HG02852 (cell line): ENCODE measurements at regions not wholly inside any gene's neighbourhood (a gene's known extent, or its start where the extent isn't known, plus 50 kb on each side); places are given as distances from the start of the nearest gene placed in this dataset.
A peak's percentile ranks its signal among the peaks of the same experiment; 100 is the strongest.
"Not testable (repeated sequence)": the region's sequence is repeated elsewhere in the genome, so short reads cannot be mapped to it uniquely, and the experiment has no call there.

Experiments used
- ATAC-seq: cut with Tn5 transposase; IDR thresholded peaks from one replicate; pipeline ENCODE4 v1.9.1; 2021; ENCODE audit warnings: mild to moderate bottlenecking, moderate library complexity; ENCODE audit not compliant: unreplicated experiment

DNA sequence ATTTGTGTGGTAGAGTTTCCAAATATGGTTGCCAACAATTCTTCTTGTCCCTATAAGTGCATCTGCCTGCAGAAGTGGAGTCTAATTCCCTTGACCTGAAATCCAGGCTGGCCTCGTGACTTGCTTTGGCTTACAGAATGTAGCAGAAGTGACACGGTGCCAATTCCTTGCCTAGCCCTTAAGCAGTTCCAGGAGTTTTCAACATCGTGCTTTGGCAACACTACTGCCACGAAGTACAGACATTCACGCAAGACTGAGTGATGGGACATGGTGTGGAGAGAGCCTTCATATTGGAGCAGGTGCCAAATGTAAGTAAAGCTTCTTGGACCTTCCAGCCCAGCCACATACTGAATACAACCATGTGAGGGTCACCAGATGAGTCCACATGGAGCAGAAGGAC lies 92.9 kb upstream of the NEK6 start:
- ATAC-seq: no peak

DNA sequence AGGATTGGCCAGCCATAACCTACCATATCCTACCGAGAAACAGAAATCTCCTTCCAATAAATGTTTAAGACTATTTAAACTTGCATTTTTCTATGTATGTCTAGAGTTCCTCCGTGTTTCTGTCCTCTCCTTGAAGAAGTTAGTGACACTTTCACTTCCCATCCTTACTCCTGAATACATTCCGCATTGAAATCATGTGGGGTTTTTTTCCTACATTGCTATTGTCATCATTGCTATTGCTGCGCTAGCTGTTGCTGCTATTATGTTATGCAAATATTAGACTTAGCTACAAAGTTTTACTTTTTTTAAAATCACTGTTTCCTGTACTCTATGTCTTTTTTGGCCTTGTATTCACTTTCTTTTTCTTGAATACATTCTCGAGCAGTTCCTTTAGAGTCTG lies 83.3 kb upstream of the NEK6 start:
- no peak for ATAC-seq

DNA sequence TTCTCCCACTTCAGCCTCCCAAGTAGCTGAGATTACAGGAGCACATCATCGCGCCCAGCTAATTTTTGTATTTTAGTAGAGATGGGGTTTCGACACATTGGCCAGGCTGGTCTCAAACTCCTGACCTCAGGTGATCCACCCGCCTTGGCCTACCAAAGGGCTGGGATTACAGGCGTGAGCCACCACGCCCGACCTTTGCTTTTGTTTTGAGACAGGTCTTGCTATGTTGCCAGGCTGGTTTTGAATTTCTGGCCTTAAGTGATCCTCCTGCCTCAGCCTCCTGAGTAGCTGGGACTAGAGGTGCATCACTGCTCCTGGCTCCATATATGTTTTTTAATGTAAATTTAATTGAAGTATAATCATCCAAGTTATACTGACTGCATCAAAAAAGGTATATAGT lies 80.2 kb upstream of the NEK6 start:
- not testable (repeated sequence) for ATAC-seq

DNA sequence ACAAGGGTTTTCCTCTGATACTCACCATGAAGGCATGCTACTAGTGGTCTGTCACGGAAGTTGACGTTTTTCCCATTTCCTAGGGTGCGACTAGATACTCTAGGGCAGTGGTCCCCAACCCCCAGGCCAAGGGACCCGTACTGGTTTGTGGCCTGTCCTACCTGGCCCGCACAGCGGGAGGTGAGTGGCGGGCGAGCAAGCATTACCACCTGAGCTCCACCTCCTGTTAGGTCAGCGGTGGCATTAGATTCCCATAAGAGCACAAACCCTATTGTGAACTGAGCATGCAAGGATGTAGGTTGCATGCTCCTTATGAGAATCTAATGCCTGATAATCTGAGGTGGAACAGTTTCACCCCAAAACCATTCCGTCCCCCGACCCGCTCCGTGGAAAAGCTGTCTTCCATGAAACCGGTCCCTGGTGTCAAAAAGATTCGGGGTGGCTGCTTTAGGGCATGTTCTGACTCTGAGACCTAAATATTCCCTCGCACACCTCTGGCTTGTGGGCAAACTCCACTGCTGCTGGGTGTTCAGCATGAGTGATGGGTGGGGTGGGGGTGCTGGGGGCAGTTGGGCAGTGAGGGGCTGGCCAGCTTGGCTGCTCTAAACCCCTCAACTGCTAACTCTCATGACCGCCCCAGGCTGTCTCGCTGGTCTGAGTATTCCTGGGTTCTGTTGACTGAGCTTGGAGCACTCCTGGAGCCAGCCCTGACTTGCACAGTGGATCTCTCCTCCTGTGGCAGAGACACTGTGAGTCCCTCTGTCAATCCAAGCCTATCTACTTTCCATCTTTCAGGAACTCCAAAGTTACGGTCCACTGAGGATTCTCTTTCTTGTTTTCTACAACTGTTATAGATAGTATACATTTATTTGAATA lies 78.3 kb upstream of the NEK6 start:
- ATAC-seq: no peak

DNA sequence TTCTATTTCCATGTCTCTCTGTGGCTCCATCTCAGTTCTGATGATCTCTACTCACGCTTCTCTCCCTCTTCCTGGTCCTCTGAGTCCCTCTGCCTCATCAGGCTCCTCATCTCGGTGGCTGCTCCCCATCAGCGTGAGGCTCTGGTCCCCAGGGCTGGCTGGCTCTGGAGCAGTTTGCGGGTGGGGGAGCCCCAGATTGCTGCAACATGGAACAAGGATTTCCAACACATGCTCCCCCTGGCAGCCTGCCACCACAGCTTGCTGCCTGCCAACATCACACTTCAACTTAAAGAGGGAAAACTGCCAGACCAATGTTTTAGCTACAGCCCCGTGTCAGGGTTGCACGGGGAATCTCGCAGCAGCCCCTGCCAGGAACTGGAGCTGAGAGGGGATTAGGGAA lies 77.2 kb upstream of the NEK6 start:
- no peak for ATAC-seq

DNA sequence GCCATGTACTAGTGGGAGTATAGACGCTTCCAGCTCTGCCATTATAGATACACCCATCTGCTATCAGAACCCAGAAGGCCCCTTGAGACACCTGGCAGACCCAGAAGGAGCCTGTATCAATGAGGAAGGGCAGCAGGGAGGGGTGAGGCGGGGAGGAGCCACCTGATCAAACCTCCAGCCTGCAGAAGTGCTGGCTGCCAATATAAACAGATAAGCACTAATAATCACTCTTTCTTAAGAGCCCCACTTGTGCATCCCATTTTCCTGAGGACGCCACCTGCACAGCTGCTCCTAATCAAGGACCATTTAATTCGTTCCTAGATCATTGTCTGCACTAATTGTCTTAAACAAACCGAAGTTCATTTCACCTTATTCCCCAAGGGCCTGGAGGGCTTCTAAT lies 75.0 kb upstream of the NEK6 start:
- no peak for ATAC-seq

DNA sequence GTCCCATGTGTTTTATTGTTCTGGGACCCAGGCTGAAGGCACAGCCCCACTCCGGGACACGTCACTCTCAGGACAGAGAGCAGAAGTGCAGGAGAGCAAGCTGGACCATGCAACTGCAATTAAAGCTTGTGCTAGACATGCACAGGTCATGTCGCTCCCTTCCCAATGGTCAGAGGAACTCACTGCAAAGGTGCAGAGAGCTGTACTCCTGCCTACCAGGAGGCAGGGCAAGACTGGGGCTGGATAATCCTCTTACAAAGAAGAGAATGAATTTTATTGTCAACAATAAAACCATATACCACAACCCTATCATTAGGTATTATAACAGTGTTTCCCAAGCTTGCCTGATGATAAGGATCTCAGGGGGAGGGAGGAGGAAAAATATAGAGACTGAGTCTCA lies 74.0 kb upstream of the NEK6 start:
- ATAC-seq: no peak

DNA sequence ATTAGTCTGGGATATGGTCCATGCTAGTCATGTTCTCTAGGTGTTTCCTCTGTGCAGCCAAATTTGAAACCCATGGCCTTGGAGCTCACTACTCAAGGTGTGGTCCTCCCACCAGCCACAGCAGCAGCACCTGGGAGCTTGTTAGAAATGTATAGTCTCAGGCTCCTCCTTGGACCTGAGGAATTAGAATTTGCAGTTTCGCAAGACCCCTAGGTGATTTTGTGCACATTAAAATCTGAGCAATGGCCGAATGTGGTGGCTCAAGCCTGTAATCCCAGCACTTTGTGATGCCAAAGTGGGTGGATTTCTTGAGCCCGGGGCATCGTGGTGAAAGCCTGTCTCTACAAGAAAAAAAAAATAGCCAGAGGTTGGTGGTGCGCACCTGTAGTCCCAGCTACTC lies 72.3 kb upstream of the NEK6 start:
- ATAC-seq: no peak

DNA sequence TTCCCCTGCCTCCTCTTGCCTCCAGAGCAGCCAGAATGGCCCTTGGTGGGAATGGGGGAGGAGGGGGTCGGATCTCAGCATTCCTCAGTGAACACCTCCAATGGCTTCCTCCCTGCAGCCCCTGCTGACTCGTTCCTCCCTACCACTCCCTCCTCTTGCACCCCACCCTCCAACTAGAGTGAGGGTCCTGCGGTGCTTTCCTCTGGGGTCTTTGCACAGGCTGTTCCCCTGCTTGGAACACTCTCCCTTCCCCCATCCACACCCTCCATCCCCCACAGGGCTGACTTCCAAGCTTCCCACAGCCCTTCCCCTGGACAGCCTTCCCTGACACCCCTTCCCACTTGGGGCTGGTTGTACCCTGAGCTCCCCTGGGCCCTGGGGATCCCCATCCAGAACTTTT lies 70.4 kb upstream of the NEK6 start:
- no peak for ATAC-seq

DNA sequence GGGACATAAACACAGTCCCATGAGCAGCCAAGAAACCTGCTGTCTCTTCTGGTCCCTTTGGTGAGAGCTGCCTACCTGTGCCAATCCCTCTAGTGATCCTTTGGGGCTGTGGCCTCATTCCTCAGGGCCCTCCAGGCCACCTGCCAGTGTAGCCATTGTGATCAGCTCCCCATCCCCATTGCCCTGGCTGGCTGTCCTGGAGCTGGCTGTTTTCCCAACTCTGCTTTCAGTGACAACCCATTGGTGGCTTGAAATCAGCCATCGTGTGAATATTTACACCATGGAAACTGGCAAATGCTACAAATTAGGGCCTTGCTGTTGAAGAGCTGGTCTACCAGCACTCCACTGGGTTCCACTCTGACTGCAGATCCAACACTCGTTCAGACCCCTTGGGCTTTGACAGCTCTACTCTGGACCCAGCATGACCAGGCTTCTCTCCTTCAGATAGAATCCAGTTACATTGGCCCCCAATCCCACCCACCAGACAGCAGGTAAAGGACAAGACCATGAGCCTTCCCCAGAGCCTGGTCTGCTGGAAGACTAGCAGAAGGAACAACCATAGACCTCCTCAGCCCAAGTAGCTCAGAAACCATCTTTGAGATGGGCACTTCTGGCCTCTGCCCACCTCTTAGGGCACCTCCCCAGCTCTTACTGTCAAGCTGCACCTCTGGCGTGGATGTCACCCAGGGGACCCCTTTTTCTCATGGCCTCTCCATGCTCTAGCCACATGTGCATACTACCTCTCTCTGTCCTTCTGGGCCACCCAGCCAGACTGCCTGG lies 69.2 kb upstream of the NEK6 start:
- no peak for ATAC-seq

DNA sequence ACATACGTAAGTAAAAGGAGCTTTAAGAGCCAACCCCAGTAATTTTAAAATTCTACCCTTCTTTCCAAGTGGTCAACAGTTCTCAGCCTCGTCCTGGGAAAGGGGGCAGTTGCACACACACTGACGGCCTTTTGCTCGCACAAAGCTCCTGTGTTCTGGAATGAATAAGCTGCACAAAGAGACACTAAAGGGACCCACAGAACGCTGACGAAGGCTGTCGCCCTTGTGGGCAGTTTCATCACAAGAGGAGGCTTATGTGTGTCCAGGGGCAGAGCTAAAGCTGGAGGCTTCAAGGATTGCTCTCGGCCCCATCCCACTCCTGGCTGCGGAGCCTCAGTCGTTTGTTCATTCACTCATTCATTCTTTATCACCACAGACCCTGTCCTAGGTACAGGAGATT lies 67.0 kb upstream of the NEK6 start:
- ATAC-seq: no peak

DNA sequence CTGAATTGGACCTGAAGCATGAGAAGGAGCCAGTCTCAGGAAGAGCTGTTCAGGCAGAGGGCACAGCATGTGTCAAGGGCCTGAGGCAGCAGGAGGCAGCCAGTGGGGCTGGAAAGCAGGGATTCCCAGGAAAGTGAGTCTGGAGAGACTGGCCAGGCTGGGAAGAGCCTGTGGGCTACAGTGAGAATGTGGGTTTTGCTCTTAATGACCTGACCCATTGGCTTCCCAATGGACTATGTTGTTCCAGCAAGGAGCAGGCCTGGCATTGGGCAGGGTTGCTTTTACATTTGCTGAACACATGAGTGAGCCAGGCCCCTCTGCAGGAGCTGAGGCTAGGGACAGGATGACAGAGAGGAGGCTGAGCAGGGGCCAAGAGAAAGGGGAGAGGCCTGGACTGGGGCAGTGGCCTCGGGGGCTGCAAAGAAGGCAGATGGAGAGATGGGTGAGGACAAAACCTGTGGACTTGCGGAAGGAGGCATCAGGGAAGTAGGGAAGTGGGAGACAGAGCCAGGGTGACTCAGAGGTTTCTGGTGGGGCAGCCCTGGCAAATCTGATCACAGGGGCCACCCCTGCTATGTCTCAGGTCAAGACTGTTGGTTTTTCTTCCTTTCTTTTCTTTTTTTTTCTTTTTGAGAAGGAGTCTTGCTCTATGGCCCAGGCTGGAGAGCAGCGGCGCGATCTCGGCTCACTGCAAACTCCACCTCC lies 65.9 kb upstream of the NEK6 start:
- ATAC-seq: no peak

DNA sequence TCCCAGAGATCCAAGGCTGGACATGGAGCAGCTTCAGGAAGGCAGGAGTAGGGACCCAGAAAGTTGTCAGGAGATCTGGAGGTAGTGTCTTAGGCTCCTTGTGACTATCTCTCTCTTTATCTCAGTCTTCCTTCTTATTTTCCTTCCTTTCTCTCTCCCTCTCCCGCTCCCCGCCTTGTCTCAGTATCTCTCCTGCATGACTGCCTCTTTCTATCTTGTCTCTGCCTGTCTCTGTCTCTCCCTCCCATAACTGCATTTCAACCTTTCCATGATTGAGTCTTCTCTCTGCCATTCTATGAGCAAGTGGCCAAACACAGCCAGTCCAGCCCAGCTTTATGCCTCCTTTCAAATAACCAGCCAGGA lies 61.0 kb upstream of the NEK6 start:
- no peak for ATAC-seq

DNA sequence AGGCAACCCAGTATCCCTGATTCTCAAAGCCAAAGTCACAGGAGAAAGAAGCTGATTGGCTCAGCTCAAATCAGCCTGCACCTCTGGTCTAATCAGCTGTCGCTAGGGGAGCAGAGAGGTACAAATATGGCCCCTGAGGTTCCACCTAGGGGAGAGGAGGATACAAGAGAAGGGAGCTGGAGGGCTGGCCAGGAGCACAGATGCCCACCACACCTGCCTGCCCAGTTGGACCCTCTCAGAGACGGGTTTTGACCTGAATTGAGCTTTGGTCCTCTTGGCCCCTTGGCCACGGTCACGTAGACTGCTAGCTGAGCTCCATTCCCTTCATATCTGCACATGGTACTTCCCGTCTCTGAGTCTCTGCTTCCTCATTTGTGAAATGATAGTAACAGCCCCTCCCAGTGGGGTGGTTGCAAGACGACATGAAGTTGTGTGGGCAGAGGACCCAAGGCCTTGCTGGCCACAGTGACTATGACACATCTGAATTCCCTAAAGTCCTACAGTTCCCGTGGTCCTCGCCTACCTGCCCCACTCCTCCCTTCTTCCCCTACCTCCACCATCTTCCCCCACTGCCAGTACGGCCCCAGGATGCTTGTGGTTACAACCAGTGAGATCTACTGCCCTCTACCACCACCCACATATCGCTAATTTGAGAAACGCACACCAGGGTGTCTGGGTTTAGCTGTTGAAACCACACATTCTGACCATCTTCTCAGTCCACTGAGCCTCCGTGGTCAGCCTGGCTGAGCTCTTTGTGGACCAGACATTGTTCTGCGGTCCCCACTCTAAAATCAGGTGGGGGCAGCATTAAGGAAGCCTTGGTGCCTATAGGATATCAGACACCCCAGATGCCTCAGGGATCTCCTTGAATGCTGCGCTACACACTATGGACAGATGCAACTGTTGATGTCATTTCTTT lies 60.3 kb upstream of the NEK6 start:
- peak; percentile 56 for ATAC-seq

DNA sequence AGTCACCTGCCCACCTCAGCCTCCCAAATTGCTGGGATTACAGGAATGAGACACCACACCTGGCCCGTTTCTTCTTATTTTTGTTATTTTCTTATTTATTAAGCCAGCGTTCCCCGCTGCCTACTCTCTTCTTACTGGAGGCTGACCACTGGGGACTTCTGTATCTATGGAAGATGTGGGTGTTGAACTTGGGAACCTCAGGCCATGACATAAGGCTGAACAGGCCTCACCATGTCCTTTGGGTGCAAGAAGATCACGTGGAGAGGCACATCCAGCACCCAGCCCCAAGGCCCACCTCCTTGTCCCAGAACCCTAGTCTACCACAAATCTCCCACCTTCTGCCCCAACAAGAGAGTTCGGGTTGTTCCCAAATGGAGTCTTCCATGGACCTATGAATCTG lies 59.4 kb upstream of the NEK6 start:
- no peak for ATAC-seq

DNA sequence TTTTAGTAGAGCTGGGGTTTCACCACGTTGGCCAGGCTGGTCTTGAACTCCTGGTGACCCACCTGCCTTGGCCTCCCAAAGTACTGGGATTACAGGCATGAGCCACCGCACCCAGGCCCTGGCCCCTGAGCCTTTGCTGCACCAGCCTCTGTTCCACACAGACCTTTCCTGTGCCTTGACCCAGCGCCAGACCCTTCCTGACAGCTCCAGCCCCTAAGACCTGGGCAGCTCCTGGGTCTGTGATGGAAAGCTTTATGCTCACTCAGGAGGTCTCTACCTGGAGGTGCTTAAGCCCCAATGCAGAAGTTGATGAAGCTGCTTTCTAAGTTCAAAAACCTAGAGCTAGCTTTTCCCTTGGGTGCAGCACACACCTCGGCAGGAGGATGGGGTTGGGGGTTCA lies 58.8 kb upstream of the NEK6 start:
- ATAC-seq: no peak

DNA sequence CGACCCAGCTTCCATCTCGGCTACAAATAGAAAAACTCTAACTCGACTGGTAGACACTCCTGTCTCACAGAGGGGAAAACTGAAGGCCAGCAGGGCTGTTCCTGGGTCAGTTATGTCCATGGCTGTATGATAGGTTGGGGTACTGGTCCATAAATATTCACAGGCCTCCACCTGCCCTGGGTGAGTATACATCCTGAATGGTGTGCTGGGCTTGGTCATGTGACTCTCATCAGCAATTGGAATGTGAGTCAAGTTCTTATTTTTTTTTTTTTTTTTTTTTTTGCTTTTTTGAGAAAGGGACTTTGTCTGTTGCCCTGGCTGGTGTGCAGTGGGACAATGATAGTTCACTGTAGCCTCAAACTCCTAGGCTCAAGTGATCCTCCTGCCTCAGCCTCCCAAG lies 58.3 kb upstream of the NEK6 start:
- no peak for ATAC-seq

DNA sequence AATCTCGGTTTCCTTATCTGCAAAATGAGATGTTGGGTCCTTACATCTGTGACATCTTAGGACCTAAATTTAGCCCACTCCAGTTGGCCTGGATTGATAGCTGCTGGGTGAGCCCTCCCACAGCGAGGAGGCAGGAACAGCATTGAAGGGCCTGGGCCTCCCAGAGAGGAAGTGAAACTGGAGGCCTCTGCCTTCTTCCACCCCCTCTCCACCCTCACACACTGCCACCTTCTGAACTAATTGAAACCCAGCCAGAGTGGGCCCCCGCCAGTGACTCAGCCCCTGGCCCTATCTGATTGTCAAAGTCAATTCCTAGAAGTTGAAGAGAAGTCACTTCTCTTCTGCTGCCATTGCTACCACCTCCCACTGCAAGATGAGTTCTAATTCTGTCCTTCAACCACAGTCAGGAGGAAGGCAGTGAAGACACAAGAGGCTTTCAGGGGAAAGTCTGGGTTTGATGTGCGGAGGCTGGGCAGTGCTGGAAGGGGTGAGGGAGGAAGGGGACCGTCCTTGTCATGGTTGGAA lies 55.2 kb upstream of the NEK6 start:
- peak; percentile 71 for ATAC-seq

DNA sequence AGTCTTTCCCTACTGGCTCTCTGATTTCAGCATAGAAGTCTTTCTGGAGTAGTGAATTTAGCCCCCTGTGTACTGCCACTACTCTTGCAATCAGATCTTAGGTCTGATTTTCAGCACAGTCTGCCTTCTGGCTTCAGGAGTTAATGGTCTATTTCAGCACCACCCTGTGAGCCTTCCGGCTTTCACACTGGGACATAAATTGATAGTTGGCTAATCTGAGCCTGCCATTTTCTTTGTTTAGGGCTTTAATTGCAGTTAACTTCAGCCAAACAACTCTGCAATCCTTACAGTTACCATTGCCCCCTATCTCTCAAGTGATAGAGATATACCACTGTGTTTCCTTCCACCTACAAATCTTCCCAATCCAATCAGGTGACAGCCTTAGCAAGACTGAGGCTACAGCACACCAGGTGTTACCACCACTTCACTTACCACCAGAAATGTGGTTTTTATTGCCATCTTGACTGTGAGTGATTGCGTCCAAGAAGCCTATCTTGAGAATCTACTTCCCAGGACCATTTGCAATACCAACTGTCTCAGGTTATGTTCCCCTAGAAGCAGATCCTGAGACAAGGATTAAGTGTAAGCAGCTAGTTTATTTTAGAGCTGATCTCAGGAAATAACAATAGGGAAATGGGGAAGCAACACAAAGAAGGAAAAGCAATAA lies 51.9 kb upstream of the NEK6 start:
- ATAC-seq: no peak

DNA sequence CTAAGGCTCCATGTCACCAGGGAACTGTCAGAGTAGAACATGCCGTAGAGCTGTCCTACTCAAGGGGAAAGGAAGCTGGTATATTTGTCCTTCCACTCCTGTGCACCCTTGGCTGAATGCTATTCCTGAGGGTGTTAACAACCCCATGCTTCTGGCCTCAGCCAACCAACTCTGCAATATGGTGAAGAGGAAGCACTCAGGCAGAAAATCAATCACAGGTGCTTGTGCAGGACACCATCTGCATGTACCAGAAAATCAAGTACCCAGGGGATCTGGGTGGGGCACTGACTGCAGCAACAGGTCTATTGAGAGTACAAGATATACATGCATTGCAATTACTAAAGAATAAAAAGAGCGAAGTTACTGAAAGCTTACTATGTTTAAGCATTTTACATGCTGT lies 51.4 kb upstream of the NEK6 start:
- no peak for ATAC-seq
